GM23248 (cell line): ENCODE measurements at regions not wholly inside any gene's neighbourhood (a gene's known extent, or its start where the extent isn't known, plus 50 kb on each side); places are given as distances from the start of the nearest gene placed in this dataset.

Source experiments
- EZH2 ChIP-seq: fragments of 200-600 bp; sonication (generic); IDR thresholded peaks from 2 replicates; pipeline ENCODE4 v1.6.1; 2018; ENCODE audit warnings: antibody characterized with exemption, mild to moderate bottlenecking; ENCODE audit not compliant: insufficient read depth, poor library complexity, severe bottlenecking
- EZH2phosphoT487 ChIP-seq: fragments of 200-600 bp; sonication (generic); IDR thresholded peaks from 2 replicates; pipeline ENCODE4 v1.6.1; 2018; ENCODE audit warnings: antibody characterized with exemption, moderate library complexity, mild to moderate bottlenecking, low read depth; ENCODE audit not compliant: insufficient read depth

GRCh38 chr7:25375805-25376600 is 147.7 kb upstream of the NPVF start:
- TF ChIP-seq EZH2 (no peak), EZH2phosphoT487 (no peak)
